Kidney epithelial cell (primary cell): ENCODE measurements at regions not wholly inside any gene's neighbourhood (a gene's known extent, or its start where the extent isn't known, plus 50 kb on each side); places are given as distances from the start of the nearest gene placed in this dataset.
A peak's percentile ranks its signal among the peaks of the same experiment; 100 is the strongest.

Source experiments
- DNase-seq: peaks from one replicate; pipeline ENCODE4 v3.0.0-alpha.2; 2010; ENCODE audit warnings: low read depth
- H3K27me3 ChIP-seq: 2 replicates; pipeline ENCODE4 v1.6.0; 2011; ENCODE audit warnings: low read length; ENCODE audit not compliant: control insufficient read depth, insufficient read depth
- H3K36me3 ChIP-seq: 2 replicates; pipeline ENCODE4 v1.5.1; 2011; ENCODE audit warnings: low read length; ENCODE audit not compliant: control insufficient read depth, insufficient read depth
- H3K4me3 ChIP-seq: 2 replicates; pipeline ENCODE4 v1.5.1; 2011; ENCODE audit warnings: low read depth, mild to moderate bottlenecking, control low read depth, low read length
- CTCF ChIP-seq: IDR thresholded peaks from 2 replicates; pipeline ENCODE4 v1.5.1; 2011; ENCODE audit warnings: mild to moderate bottlenecking, moderate library complexity, low read length, control low read depth, inconsistent platforms; ENCODE audit not compliant: insufficient read depth, poor library complexity, severe bottlenecking

DNA sequence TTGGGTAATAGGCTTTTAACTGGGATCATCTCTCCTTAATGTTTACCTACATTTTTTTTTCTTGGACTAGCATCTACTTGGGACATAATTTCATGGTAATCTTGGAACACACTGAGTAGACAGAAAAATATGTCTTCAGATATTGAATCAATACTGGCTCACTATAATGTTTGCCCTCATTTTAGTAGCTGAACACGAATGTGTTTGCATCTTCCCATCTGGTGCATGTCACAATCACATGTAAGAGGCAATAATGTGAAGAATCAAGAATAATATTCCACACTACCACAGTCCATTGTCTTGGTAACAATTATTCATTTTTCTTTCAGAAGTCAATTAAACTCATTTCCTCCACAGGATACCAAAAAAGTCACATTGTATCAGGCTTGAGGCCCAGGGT lies 382.7 kb upstream of the CDH10 start:
- H3K36me3 ChIP-seq = no peaks in the 10 kb centered on the region
- no peak for DNase-seq
- no peaks in the 10 kb centered on the region for H3K27me3 ChIP-seq
- no peak for TF ChIP-seq CTCF
- H3K4me3 ChIP-seq = no peak overlapping the region

DNA sequence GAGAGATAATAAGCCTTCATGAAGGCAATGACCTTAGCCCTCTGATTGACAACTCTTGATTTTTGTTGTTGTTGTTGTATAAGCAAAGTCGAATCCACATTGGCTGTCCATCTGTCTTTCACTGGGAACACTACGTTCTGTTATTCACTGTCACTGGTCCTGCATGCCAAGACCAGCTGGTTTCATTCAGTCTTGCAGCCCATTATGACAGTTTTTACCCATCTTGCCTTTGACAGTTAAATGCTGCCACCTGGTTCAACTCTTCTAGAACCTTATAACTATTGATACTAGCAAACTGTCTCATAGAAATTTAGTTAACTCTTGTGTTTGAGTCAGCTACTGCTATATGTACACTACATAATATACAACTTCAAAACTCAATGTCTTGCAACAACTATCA lies 382.3 kb upstream of the CDH10 start:
- Histone ChIP-seq H3K27me3 (no peaks in the 10 kb centered on the region), H3K4me3 (no peak overlapping the region), H3K36me3 (no peaks in the 10 kb centered on the region)
- TF ChIP-seq CTCF = no peak
- no peak for DNase-seq

GRCh38 chr5:25025831-25026230 lies 381.1 kb upstream of the CDH10 start:
- Histone ChIP-seq H3K36me3 (no peaks in the 10 kb centered on the region), H3K27me3 (no peaks in the 10 kb centered on the region), H3K4me3 (no peak overlapping the region)
- DNase-seq = no peak
- TF ChIP-seq CTCF = no peak

GRCh38 chr5:25020454-25020853 lies 375.7 kb upstream of the CDH10 start:
- H3K4me3 ChIP-seq = no peak overlapping the region
- DNase-seq = no peak
- no peaks in the 10 kb centered on the region for H3K27me3 ChIP-seq
- no peaks in the 10 kb centered on the region for H3K36me3 ChIP-seq
- TF ChIP-seq CTCF = no peak

GRCh38 chr5:25009063-25009462 lies 364.3 kb upstream of the CDH10 start:
- Histone ChIP-seq H3K36me3 (no peaks in the 10 kb centered on the region), H3K4me3 (no peak overlapping the region), H3K27me3 (no peaks in the 10 kb centered on the region)
- TF ChIP-seq CTCF = no peak
- no peak for DNase-seq

DNA sequence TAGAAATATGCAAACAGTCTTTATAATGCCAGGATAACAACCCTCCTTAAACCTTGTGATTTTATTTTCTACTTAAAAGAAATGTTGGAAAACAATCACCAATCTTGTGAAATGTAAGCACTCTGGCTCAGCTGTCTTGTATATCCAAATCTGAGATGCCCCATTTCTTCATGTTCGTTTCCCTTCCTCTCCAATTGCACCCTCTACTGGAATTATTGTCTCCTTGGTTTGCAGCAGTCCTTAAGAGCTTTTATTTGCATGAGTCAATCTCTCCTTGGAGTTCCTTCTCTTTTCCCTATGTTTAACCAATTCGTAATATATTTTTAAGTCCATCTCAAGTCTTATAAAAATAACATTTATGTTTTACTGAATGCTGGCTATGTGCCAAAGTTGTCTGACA lies 362.0 kb upstream of the CDH10 start:
- no peak overlapping the region for H3K4me3 ChIP-seq
- H3K27me3 ChIP-seq = no peaks in the 10 kb centered on the region
- DNase-seq = peak; percentile 5
- peak; percentile 9 for TF ChIP-seq CTCF
- no peaks in the 10 kb centered on the region for H3K36me3 ChIP-seq
